ENCODE measurements at regions not wholly inside any gene's neighbourhood (a gene's known extent, or its start where the extent isn't known, plus 50 kb on each side); places are given as distances from the start of the nearest gene placed in this dataset.
"Not testable (repeated sequence)": the region's sequence is repeated elsewhere in the genome, so short reads cannot be mapped to it uniquely, and the experiment has no call there.

GRCh38 chr1:55535724-55536544 is 320.8 kb upstream of the USP24 start:
- no peak for DNase-seq (ENCODE audit: low read depth in 1 of 2, low spot score in 1 of 2)

GRCh38 chr1:55534565-55535121 is 319.5 kb upstream of the USP24 start:
- no peak for DNase-seq (ENCODE audit: low read depth in 1 of 2, low spot score in 1 of 2)

GRCh38 chr1:55531644-55532043 is 316.5 kb upstream of the USP24 start:
- no peak for DNase-seq (ENCODE audit: low read depth in 1 of 2, low spot score in 1 of 2)

- no peak for DNase-seq (ENCODE audit: low read depth in 1 of 2, low spot score in 1 of 2)
Measured at GRCh38 chr1:55530749-55531478, 315.8 kb upstream of the USP24 start.

GRCh38 chr1:55529017-55529416 is 313.9 kb upstream of the USP24 start:
- no peak for DNase-seq (ENCODE audit: low read depth in 1 of 2, low spot score in 1 of 2)

GRCh38 chr1:55527831-55528230 is 312.7 kb upstream of the USP24 start:
- DNase-seq (ENCODE audit: low read depth in 1 of 2, low spot score in 1 of 2), result no peak

GRCh38 chr1:55526716-55527115 is 311.6 kb upstream of the USP24 start:
- no peak for DNase-seq (ENCODE audit: low read depth in 1 of 2, low spot score in 1 of 2)

GRCh38 chr1:55524006-55524405 is 308.8 kb upstream of the USP24 start:
- no peak for DNase-seq (ENCODE audit: low read depth in 1 of 2, low spot score in 1 of 2)

GRCh38 chr1:55522982-55523381 is 307.8 kb upstream of the USP24 start:
- no peak for DNase-seq (ENCODE audit: low read depth in 1 of 2, low spot score in 1 of 2)

- no peak for DNase-seq (ENCODE audit: low read depth in 1 of 2, low spot score in 1 of 2)
Measured at GRCh38 chr1:55522353-55522903, 307.3 kb upstream of the USP24 start.

- DNase-seq (ENCODE audit: low read depth in 1 of 2, low spot score in 1 of 2), result no peak
Measured at GRCh38 chr1:55520861-55521260, 305.7 kb upstream of the USP24 start.

- no peak for DNase-seq (ENCODE audit: low read depth in 1 of 2, low spot score in 1 of 2)
Measured at GRCh38 chr1:55519937-55520683, 304.9 kb upstream of the USP24 start.

GRCh38 chr1:55519276-55519675 is 304.1 kb upstream of the USP24 start:
- DNase-seq (ENCODE audit: low read depth in 1 of 2, low spot score in 1 of 2), result no peak

- DNase-seq (ENCODE audit: low read depth in 1 of 2, low spot score in 1 of 2), result no peak
Measured at GRCh38 chr1:55517036-55517435, 301.9 kb upstream of the USP24 start.

GRCh38 chr1:55514571-55514970 is 299.4 kb upstream of the USP24 start:
- DNase-seq (ENCODE audit: low read depth in 1 of 2, low spot score in 1 of 2), result not testable (repeated sequence)

GRCh38 chr1:55512466-55512865 is 297.3 kb upstream of the USP24 start:
- DNase-seq (ENCODE audit: low read depth in 1 of 2, low spot score in 1 of 2), result no peak

GRCh38 chr1:55507578-55507931 is 292.4 kb upstream of the USP24 start:
- DNase-seq (ENCODE audit: low read depth in 1 of 2, low spot score in 1 of 2), result no peak

GRCh38 chr1:55506740-55507577 is 291.8 kb upstream of the USP24 start:
- DNase-seq (ENCODE audit: low read depth in 1 of 2, low spot score in 1 of 2), result no peak

- DNase-seq (ENCODE audit: low read depth in 1 of 2, low spot score in 1 of 2), result no peak
Measured at GRCh38 chr1:55505326-55505725, 290.2 kb upstream of the USP24 start.

- DNase-seq (ENCODE audit: low read depth in 1 of 2, low spot score in 1 of 2), result no peak
Measured at GRCh38 chr1:55504306-55504731, 289.2 kb upstream of the USP24 start.
